ENCODE measurements at regions not wholly inside any gene's neighbourhood (a gene's known extent, or its start where the extent isn't known, plus 50 kb on each side); places are given as distances from the start of the nearest gene placed in this dataset.

GRCh38 chr13:34842466-34842865 is 99.6 kb upstream of the NBEA start:
- Histone ChIP-seq H3K27ac (no peak overlapping the region), H3K4me3 (no peak overlapping the region)
- no peak for DNase-seq (ENCODE audit: low spot score)
- no peak for TF ChIP-seq CTCF (IDR thresholded peaks at IDR 0.05)

- Histone ChIP-seq H3K27ac (no peak overlapping the region), H3K4me3 (no peak overlapping the region)
- no peak for TF ChIP-seq CTCF (IDR thresholded peaks at IDR 0.05)
- DNase-seq (ENCODE audit: low spot score) = no peak
Measured at GRCh38 chr13:34847766-34848165, 94.3 kb upstream of the NBEA start.

- H3K27ac ChIP-seq = no peak overlapping the region
- no peak for TF ChIP-seq CTCF (IDR thresholded peaks at IDR 0.05)
- no peak overlapping the region for H3K4me3 ChIP-seq
- DNase-seq (ENCODE audit: low spot score) = no peak
Measured at GRCh38 chr13:34849406-34849805, 92.7 kb upstream of the NBEA start.

GRCh38 chr13:34853161-34853560 is 88.9 kb upstream of the NBEA start:
- no peak for DNase-seq (ENCODE audit: low spot score)
- H3K27ac ChIP-seq = no peak overlapping the region

GRCh38 chr13:34857558-34858325 is 84.3 kb upstream of the NBEA start:
- no peak for TF ChIP-seq CTCF (IDR thresholded peaks at IDR 0.05)
- Histone ChIP-seq H3K27ac (no peak overlapping the region), H3K4me3 (no peak overlapping the region)
- DNase-seq (ENCODE audit: low spot score) = no peak

More at GRCh38 chr13:34853161-34853560, 88.9 kb upstream of the NBEA start:
- no peak overlapping the region for H3K4me3 ChIP-seq
- no peak for TF ChIP-seq CTCF (IDR thresholded peaks at IDR 0.05)

GRCh38 chr13:34862311-34862710 is 79.8 kb upstream of the NBEA start:
- no peak for TF ChIP-seq CTCF (IDR thresholded peaks at IDR 0.05)
- Histone ChIP-seq H3K27ac (no peak overlapping the region), H3K4me3 (no peak overlapping the region)
- no peak for DNase-seq (ENCODE audit: low spot score)

GRCh38 chr13:34862716-34863115 is 79.4 kb upstream of the NBEA start:
- no peak overlapping the region for H3K27ac ChIP-seq
- DNase-seq (ENCODE audit: low spot score) = no peak
- no peak for TF ChIP-seq CTCF (IDR thresholded peaks at IDR 0.05)

More at GRCh38 chr13:34862716-34863115, 79.4 kb upstream of the NBEA start:
- no peak overlapping the region for H3K4me3 ChIP-seq

Data from coronary artery (tissue), 2 donors.